LNCAP (cell line): ENCODE measurements at regions not wholly inside any gene's neighbourhood (a gene's known extent, or its start where the extent isn't known, plus 50 kb on each side); places are given as distances from the start of the nearest gene placed in this dataset.

Experiments used
- CTCF ChIP-seq: fragments of 450-650 bp; IDR thresholded peaks from 2 replicates; pipeline ENCODE4 v1.5.1; 2017; ENCODE audit warnings: mild to moderate bottlenecking

GRCh38 chr18:11324956-11325882, 175.8 kb upstream of the PIEZO2 start:
- TF ChIP-seq CTCF = no peak

GRCh38 chr18:11324510-11324909, 175.1 kb upstream of the PIEZO2 start:
- TF ChIP-seq CTCF = no peak

- no peak for TF ChIP-seq CTCF
Observed at GRCh38 chr18:11323359-11323819, 174.0 kb upstream of the PIEZO2 start.

GRCh38 chr18:11322716-11323115, 173.3 kb upstream of the PIEZO2 start:
- no peak for TF ChIP-seq CTCF

- TF ChIP-seq CTCF = no peak
Observed at GRCh38 chr18:11322006-11322405, 172.6 kb upstream of the PIEZO2 start.

DNA sequence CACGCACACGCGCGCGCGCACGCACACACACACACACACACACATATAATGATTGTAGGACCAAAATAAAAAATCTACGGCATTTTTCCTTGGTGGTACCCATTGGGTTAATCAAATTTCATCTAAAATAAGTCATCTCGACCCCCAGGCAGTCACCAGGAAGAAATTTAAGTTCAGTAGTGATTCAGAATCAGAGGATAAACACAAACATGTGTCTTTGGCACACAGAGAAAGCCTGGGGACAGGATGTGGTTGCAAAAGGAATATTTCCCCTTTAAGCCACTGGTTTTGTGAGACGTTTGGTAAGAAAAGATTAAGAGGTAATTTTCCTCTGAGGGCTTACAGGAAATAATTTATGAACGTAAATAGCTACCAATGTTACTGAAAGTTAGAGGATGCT, 171.6 kb upstream of the PIEZO2 start:
- no peak for TF ChIP-seq CTCF

DNA sequence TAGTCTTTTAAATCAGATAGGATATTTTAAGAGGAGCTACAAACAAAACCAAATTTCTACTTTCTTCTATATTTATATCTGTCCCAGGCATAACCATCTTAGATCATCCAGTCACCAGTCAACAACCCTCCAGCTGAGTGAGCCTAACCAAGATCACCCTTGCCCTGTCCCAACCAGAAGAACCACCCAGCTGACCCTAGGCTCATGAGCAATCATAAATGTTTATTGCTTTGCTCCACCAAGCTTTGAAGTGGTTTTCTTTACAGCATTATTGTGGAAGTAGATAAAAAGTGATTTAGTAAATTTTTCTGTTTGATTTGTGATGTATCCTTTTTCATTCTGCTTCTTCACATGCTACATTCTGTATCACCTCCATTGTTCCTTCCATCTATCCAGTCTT, 167.2 kb upstream of the PIEZO2 start:
- TF ChIP-seq CTCF = no peak
